Trophoblast cell (in vitro differentiated cells and primary cell): ENCODE measurements at regions not wholly inside any gene's neighbourhood (a gene's known extent, or its start where the extent isn't known, plus 50 kb on each side); places are given as distances from the start of the nearest gene placed in this dataset.
A peak's percentile ranks its signal among the peaks of the same experiment; 100 is the strongest.

ENCODE experiments used
- DNase-seq, 2 donors: peaks; one replicate each; pipeline ENCODE4 v3.0.0-alpha.2; 2016
- H2AFZ ChIP-seq: 2 replicates; pipeline ENCODE4 v1.6.1; 2013; ENCODE audit warnings: low read length, moderate library complexity, mild to moderate bottlenecking; ENCODE audit not compliant: insufficient read depth, poor library complexity
- H2AK5ac ChIP-seq: 2 replicates; pipeline ENCODE4 v1.6.1; 2013; ENCODE audit warnings: mild to moderate bottlenecking, low read length
- H2BK120ac ChIP-seq: 2 replicates; pipeline ENCODE4 v1.6.1; 2013; ENCODE audit warnings: low read length, mild to moderate bottlenecking, moderate library complexity; ENCODE audit not compliant: insufficient read depth, poor library complexity
- H2BK12ac ChIP-seq: 2 replicates; pipeline ENCODE4 v1.6.1; 2013; ENCODE audit warnings: mild to moderate bottlenecking, low read length, moderate library complexity
- H2BK5ac ChIP-seq: 2 replicates; pipeline ENCODE4 v1.6.1; 2013; ENCODE audit warnings: low read length, low read depth, moderate library complexity, mild to moderate bottlenecking; ENCODE audit not compliant: poor library complexity
- H3K14ac ChIP-seq: 2 replicates; pipeline ENCODE4 v1.6.1; 2013; ENCODE audit warnings: mild to moderate bottlenecking, low read length
- H3K18ac ChIP-seq: 2 replicates; pipeline ENCODE4 v1.6.1; 2013; ENCODE audit warnings: mild to moderate bottlenecking, low read length
- H3K23ac ChIP-seq: 2 replicates; pipeline ENCODE4 v1.6.1; 2013; ENCODE audit warnings: low read length
- H3K27ac ChIP-seq: 2 replicates; pipeline ENCODE4 v1.5.1; 2013; ENCODE audit warnings: low read depth, mild to moderate bottlenecking, inconsistent platforms, low read length, moderate library complexity
- H3K27me3 ChIP-seq: 2 replicates; pipeline ENCODE4 v1.6.1; 2013; ENCODE audit warnings: inconsistent platforms, mild to moderate bottlenecking, low read length, moderate library complexity; ENCODE audit not compliant: insufficient read depth
- H3K36me3 ChIP-seq, 2 experiments: 1 replicate in 1 of 2; 2 replicates in 1 of 2; pipeline ENCODE4 v1.6.1; 2013; ENCODE audit warnings: low read length in 2 of 2, mild to moderate bottlenecking in 2 of 2, moderate library complexity in 1 of 2; ENCODE audit not compliant: insufficient read depth in 2 of 2, control insufficient read depth in 1 of 2
- H3K4ac ChIP-seq: 2 replicates; pipeline ENCODE4 v1.6.1; 2013; ENCODE audit warnings: low read depth, mild to moderate bottlenecking, low read length, moderate library complexity
- H3K4me1 ChIP-seq, 2 experiments: 1 replicate in 1 of 2; 2 replicates in 1 of 2; pipeline ENCODE4 v1.6.1; 2013; ENCODE audit warnings: low read length in 2 of 2, mild to moderate bottlenecking in 2 of 2, moderate library complexity in 1 of 2; ENCODE audit not compliant: insufficient read depth in 2 of 2, control insufficient read depth in 1 of 2
- H3K4me2 ChIP-seq: 2 replicates; pipeline ENCODE4 v1.6.1; 2013; ENCODE audit warnings: inconsistent platforms, mild to moderate bottlenecking, low read length, moderate library complexity
- H3K4me3 ChIP-seq: 2 replicates; pipeline ENCODE4 v1.5.1; 2013; ENCODE audit warnings: mild to moderate bottlenecking, low read depth, low read length, inconsistent platforms
- H3K79me1 ChIP-seq: one replicate; pipeline ENCODE4 v1.6.1; 2013; ENCODE audit warnings: low read length
- H3K79me2 ChIP-seq: 2 replicates; pipeline ENCODE4 v1.6.1; 2013; ENCODE audit warnings: low read length, mild to moderate bottlenecking; ENCODE audit not compliant: control insufficient read depth, insufficient read depth, poor library complexity
- H3K9ac ChIP-seq: 2 replicates; pipeline ENCODE4 v1.6.1; 2013; ENCODE audit warnings: mild to moderate bottlenecking, low read length
- H3K9me3 ChIP-seq: 2 replicates; pipeline ENCODE4 v1.6.1; 2013; ENCODE audit warnings: low read depth, mild to moderate bottlenecking, control low read depth, inconsistent platforms, low read length; ENCODE audit not compliant: insufficient read depth
- H4K12ac ChIP-seq: 2 replicates; pipeline ENCODE4 v1.6.1; 2013; ENCODE audit warnings: low read depth, mild to moderate bottlenecking, low read length, moderate library complexity
- H4K8ac ChIP-seq: 2 replicates; pipeline ENCODE4 v1.6.1; 2013; ENCODE audit warnings: low read depth, mild to moderate bottlenecking, low read length, moderate library complexity
- H4K91ac ChIP-seq: one replicate; pipeline ENCODE4 v1.6.1; 2013; ENCODE audit warnings: low read depth, mild to moderate bottlenecking, low read length, moderate library complexity
- WGBS: extraction: QIAGEN DNeasy Blood & Tissue Kit; methylation state at CpG from one replicate; pipeline ENCODE4 v1.1.7; 2013; ENCODE audit warnings: missing lambda C conversion rate; ENCODE audit not compliant: insufficient read length, insufficient coverage; ENCODE audit errors: extremely low coverage; 5-methylcytosine and 5-hydroxymethylcytosine counted together

GRCh38 chr18:56545464-56545863, 92.9 kb downstream of the TXNL1 start:
- no peak for DNase-seq
- Histone ChIP-seq H3K18ac (no peak overlapping the region), H2BK120ac (no peak overlapping the region), H3K27me3 (no peaks in the 10 kb centered on the region), H4K12ac (no peak overlapping the region), H3K27ac (no peak overlapping the region), H2BK5ac (no peak overlapping the region), H2AFZ (no peak overlapping the region), H3K9me3 (no peaks in the 10 kb centered on the region), H3K79me2 (no peaks in the 10 kb centered on the region), H3K23ac (no peak overlapping the region), H3K9ac (no peak overlapping the region), H3K36me3 (no peaks in the 10 kb centered on the region), H4K8ac (no peak overlapping the region), H3K4me3 (no peak overlapping the region), H3K14ac (no peak overlapping the region), H2BK12ac (no peak overlapping the region), H3K4me2 (no peak overlapping the region), H3K79me1 (no peaks in the 10 kb centered on the region), H2AK5ac (no peak overlapping the region), H4K91ac (no peak overlapping the region), H3K4me1 (no peaks in the 10 kb centered on the region), H3K4ac (no peak overlapping the region)
- WGBS: no CpG with 5 or more reads among the region's 1 CpG

GRCh38 chr18:56542476-56542875, 95.9 kb downstream of the TXNL1 start:
- Histone ChIP-seq H3K4me3 (no peak overlapping the region), H3K23ac (no peak overlapping the region), H4K91ac (no peak overlapping the region), H3K4me2 (no peak overlapping the region), H4K8ac (no peak overlapping the region), H3K79me2 (no peaks in the 10 kb centered on the region), H3K9me3 (no peaks in the 10 kb centered on the region), H2AK5ac (no peak overlapping the region), H2BK120ac (no peak overlapping the region), H3K4me1 (no peaks in the 10 kb centered on the region), H3K9ac (no peak overlapping the region), H2BK12ac (no peak overlapping the region), H3K27me3 (no peaks in the 10 kb centered on the region), H2AFZ (no peak overlapping the region), H3K27ac (no peak overlapping the region), H2BK5ac (no peak overlapping the region), H3K36me3 (no peaks in the 10 kb centered on the region), H3K4ac (no peak overlapping the region), H3K14ac (no peak overlapping the region), H3K18ac (no peak overlapping the region), H3K79me1 (no peaks in the 10 kb centered on the region), H4K12ac (no peak overlapping the region)
- WGBS: no CpG with 5 or more reads among the region's 2 CpGs
- DNase-seq: peak in 1 of 2 donors; percentile 25

- Histone ChIP-seq H2AFZ (no peak overlapping the region), H3K4me1 (no peaks in the 10 kb centered on the region), H3K9ac (no peak overlapping the region), H4K12ac (no peak overlapping the region), H3K79me1 (no peaks in the 10 kb centered on the region), H3K79me2 (no peaks in the 10 kb centered on the region), H3K27me3 (no peaks in the 10 kb centered on the region), H4K91ac (no peak overlapping the region), H2BK5ac (no peak overlapping the region), H2BK12ac (no peak overlapping the region), H2AK5ac (no peak overlapping the region), H3K4ac (no peak overlapping the region), H3K4me2 (no peak overlapping the region), H3K27ac (no peak overlapping the region), H2BK120ac (no peak overlapping the region), H3K36me3 (no peaks in the 10 kb centered on the region), H3K4me3 (no peak overlapping the region), H4K8ac (no peak overlapping the region), H3K9me3 (no peaks in the 10 kb centered on the region), H3K23ac (no peak overlapping the region), H3K14ac (no peak overlapping the region), H3K18ac (no peak overlapping the region)
- no CpG with 5 or more reads among the region's 2 CpGs for WGBS
- no peak for DNase-seq
Measured at GRCh38 chr18:56541793-56542192, 96.6 kb downstream of the TXNL1 start.

GRCh38 chr18:56541340-56541739, 97.1 kb downstream of the TXNL1 start:
- H2BK5ac ChIP-seq: no peak overlapping the region
- no peak overlapping the region for H3K14ac ChIP-seq

More at GRCh38 chr18:56541340-56541739, 97.1 kb downstream of the TXNL1 start:
- no peak overlapping the region for H4K91ac ChIP-seq
- H3K79me1 ChIP-seq: no peaks in the 10 kb centered on the region
- no peak overlapping the region for H2BK120ac ChIP-seq
- no peaks in the 10 kb centered on the region for H3K36me3 ChIP-seq
- no peak overlapping the region for H3K4me3 ChIP-seq
- H2BK12ac ChIP-seq: no peak overlapping the region
- H4K12ac ChIP-seq: no peak overlapping the region
- no peak for DNase-seq
- H3K27ac ChIP-seq: no peak overlapping the region
- H3K4ac ChIP-seq: no peak overlapping the region
- no peak overlapping the region for H2AFZ ChIP-seq
- no peaks in the 10 kb centered on the region for H3K9me3 ChIP-seq
- no peaks in the 10 kb centered on the region for H3K27me3 ChIP-seq
- H2AK5ac ChIP-seq: no peak overlapping the region
- no peak overlapping the region for H3K4me2 ChIP-seq
- H3K23ac ChIP-seq: no peak overlapping the region
- H3K18ac ChIP-seq: no peak overlapping the region
- H3K9ac ChIP-seq: no peak overlapping the region
- no CpG with 5 or more reads among the region's 2 CpGs for WGBS
- no peaks in the 10 kb centered on the region for H3K79me2 ChIP-seq
- H3K4me1 ChIP-seq: no peaks in the 10 kb centered on the region
- no peak overlapping the region for H4K8ac ChIP-seq
